PC-9 (cell line): ENCODE measurements at regions not wholly inside any gene's neighbourhood (a gene's known extent, or its start where the extent isn't known, plus 50 kb on each side); places are given as distances from the start of the nearest gene placed in this dataset.

ENCODE experiments used
- CTCF ChIP-seq: fragments of 200-600 bp; sonication (generic); conservative IDR thresholded peaks from 2 replicates; pipeline ENCODE4 v1.6.1; 2017; ENCODE audit warnings: mixed run types, antibody characterized with exemption, mild to moderate bottlenecking, moderate library complexity
- EZH2 ChIP-seq: fragments of 200-600 bp; sonication (generic); IDR thresholded peaks from 2 replicates; pipeline ENCODE4 v1.8.0; 2017; ENCODE audit warnings: antibody characterized with exemption, low read depth

DNA sequence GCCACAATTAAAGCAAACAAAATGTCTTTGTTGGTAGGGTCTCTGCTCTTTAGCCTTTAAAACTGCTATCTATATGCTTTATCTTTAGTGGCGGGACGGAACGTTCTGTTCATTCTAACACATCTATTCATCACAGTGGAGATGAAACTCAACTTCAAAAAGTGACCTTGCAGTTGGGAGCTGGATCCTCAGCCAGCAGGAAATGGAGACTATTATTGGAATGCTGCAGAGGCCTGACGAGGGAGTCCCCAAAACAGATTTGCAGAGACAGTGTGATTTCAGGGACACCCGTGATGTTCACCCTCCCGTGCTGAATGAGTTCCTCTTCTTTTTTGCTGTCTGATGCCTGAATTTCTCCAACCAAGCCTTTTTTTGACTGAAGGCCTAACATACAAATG lies 306.0 kb upstream of the SHH start:
- TF ChIP-seq CTCF: no peak
- TF ChIP-seq EZH2: no peak
